ENCODE measurements at regions not wholly inside any gene's neighbourhood (a gene's known extent, or its start where the extent isn't known, plus 50 kb on each side); places are given as distances from the start of the nearest gene placed in this dataset.

DNA sequence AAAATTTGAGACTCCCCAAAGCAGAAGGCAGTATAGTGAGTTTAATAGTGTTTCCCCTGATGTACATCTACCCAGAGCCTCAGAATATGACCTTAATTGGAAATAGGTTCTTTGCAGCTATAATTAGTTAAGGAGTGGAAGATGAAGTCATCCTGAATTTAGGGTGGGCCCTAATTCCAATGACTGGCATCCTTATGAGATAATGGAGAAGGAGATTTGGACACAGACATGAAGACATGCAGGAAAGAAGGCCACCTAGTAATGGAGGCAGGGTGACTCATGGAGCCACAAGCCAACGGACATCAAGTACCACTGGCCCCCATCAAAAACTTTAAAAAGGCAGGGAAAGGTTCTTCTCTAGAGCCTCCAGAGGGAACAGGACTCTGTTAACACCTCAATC, 308.9 kb downstream of the TXNL1 start:
- H3T11ph ChIP-seq (ENCODE audit: low read length): no peak overlapping the region
- no CpG with 5 or more reads among the region's 1 CpG for WGBS (ENCODE audit: extremely low coverage, insufficient read length, low lambda C conversion rate)
- no peaks in the 10 kb centered on the region for H4K20me1 ChIP-seq (ENCODE audit: control insufficient read depth, insufficient read depth, insufficient read length)
- Mint-ChIP-seq H3K9me3 (no peaks in the 10 kb centered on the region), H3K4me1 (peaks cover 0 to 2% of the 10 kb centered on the region in 2 experiments; a peak in 1 of 4 replicates), H3K4me3 (no peak overlapping the region), H3K36me3 (ENCODE audit: insufficient read depth in 1 of 3, low read depth in 3 of 3) (no peaks in the 10 kb centered on the region), H3K27me3 (ENCODE audit: low read depth) (no peaks in the 10 kb centered on the region), H3K27ac (no peak overlapping the region)
- TF ChIP-seq, protein P1, sequence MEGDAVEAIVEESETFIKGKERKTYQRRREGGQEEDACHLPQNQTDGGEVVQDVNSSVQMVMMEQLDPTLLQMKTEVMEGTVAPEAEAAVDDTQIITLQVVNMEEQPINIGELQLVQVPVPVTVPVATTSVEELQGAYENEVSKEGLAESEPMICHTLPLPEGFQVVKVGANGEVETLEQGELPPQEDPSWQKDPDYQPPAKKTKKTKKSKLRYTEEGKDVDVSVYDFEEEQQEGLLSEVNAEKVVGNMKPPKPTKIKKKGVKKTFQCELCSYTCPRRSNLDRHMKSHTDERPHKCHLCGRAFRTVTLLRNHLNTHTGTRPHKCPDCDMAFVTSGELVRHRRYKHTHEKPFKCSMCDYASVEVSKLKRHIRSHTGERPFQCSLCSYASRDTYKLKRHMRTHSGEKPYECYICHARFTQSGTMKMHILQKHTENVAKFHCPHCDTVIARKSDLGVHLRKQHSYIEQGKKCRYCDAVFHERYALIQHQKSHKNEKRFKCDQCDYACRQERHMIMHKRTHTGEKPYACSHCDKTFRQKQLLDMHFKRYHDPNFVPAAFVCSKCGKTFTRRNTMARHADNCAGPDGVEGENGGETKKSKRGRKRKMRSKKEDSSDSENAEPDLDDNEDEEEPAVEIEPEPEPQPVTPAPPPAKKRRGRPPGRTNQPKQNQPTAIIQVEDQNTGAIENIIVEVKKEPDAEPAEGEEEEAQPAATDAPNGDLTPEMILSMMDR (conservative IDR thresholded peaks at IDR 0.05): no peak
- no peak overlapping the region for H4K91ac ChIP-seq (ENCODE audit: insufficient read length, low read depth, low read length)
- H2AFZ ChIP-seq (ENCODE audit: low read length): no peak overlapping the region
- H3K4me1 ChIP-seq (ENCODE audit: insufficient read depth, low read length): no peaks in the 10 kb centered on the region; the same call in 1 of the 2 replicates
- no peaks in the 10 kb centered on the region for H3K9me3 ChIP-seq (ENCODE audit: control insufficient read depth, low read depth, low read length)
- no peak overlapping the region for H3K9ac ChIP-seq (ENCODE audit: extremely low read depth, insufficient read length, low read length)
- no peak overlapping the region for H3K18ac ChIP-seq (ENCODE audit: insufficient read length, low read depth, low read length)
- no peak overlapping the region for H2BK15ac ChIP-seq (ENCODE audit: low read depth, low read length)
- H2BK20ac ChIP-seq (ENCODE audit: low read depth, low read length, poor library complexity, severe bottlenecking): no peak overlapping the region
- H3K27ac ChIP-seq (ENCODE audit: insufficient read length, low read depth, low read length): no peak overlapping the region
- H3K79me1 ChIP-seq (ENCODE audit: insufficient read depth, low read depth, low read length, poor library complexity, severe bottlenecking): no peaks in the 10 kb centered on the region
- H3K23ac ChIP-seq (ENCODE audit: insufficient read length, low read depth, low read length): no peak overlapping the region
- H4K5ac ChIP-seq (ENCODE audit: insufficient read length, low read depth, low read length): no peak overlapping the region
- H2AK5ac ChIP-seq (ENCODE audit: insufficient read length, low read length): no peak overlapping the region
- H3K56ac ChIP-seq (ENCODE audit: insufficient read length, low read depth, low read length): no peak overlapping the region
- H2BK120ac ChIP-seq (ENCODE audit: low read depth, low read length, poor library complexity, severe bottlenecking): no peak overlapping the region
- no peaks in the 10 kb centered on the region for H3K27me3 ChIP-seq (ENCODE audit: insufficient read depth, low read length)
- no peak overlapping the region for H3K14ac ChIP-seq (ENCODE audit: insufficient read depth, low read length)
- H3K79me2 ChIP-seq (ENCODE audit: insufficient read depth, low read length): no peaks in the 10 kb centered on the region
- no peak overlapping the region for H3K4ac ChIP-seq (ENCODE audit: low read depth, low read length)
- no peak overlapping the region for H2BK12ac ChIP-seq (ENCODE audit: insufficient read length, low read depth, low read length)
- no peak for DNase-seq
- H4K8ac ChIP-seq (replicated peaks; ENCODE audit: insufficient read length, low read depth, low read length): no peak overlapping the region
- H3K4me2 ChIP-seq (ENCODE audit: insufficient read depth, insufficient read length, low read length): no peak overlapping the region
- no peaks in the 10 kb centered on the region for H3K23me2 ChIP-seq (ENCODE audit: insufficient read length, low read depth, low read length, poor library complexity, severe bottlenecking)
- H2BK5ac ChIP-seq (ENCODE audit: insufficient read length, low read length): no peak overlapping the region
